H9 (cell line): ENCODE measurements at regions not wholly inside any gene's neighbourhood (a gene's known extent, or its start where the extent isn't known, plus 50 kb on each side); places are given as distances from the start of the nearest gene placed in this dataset.

Experiments
- DNase-seq: peaks from one replicate; pipeline ENCODE4 v3.0.0-alpha.2; 2017
- H2AFZ ChIP-seq: one replicate; pipeline ENCODE4 v1.6.1; 2013; ENCODE audit warnings: mild to moderate bottlenecking, low read length, control low read depth, moderate library complexity
- H2AK5ac ChIP-seq: 2 replicates; pipeline ENCODE4 v1.6.1; 2013; ENCODE audit warnings: low read length, control low read depth, mixed read lengths; ENCODE audit not compliant: insufficient read length
- H2BK120ac ChIP-seq: one replicate; pipeline ENCODE4 v1.6.1; 2013; ENCODE audit warnings: low read depth, mild to moderate bottlenecking, low read length, control low read depth, inconsistent platforms; ENCODE audit not compliant: poor library complexity, severe bottlenecking
- H2BK12ac ChIP-seq: 2 replicates; pipeline ENCODE4 v1.6.1; 2013; ENCODE audit warnings: low read length, control low read depth, mixed read lengths, low read depth; ENCODE audit not compliant: insufficient read length
- H2BK15ac ChIP-seq: 2 replicates; pipeline ENCODE4 v1.6.1; 2013; ENCODE audit warnings: low read depth, low read length, control low read depth
- H2BK20ac ChIP-seq: one replicate; pipeline ENCODE4 v1.6.1; 2013; ENCODE audit warnings: low read depth, mild to moderate bottlenecking, low read length, control low read depth, inconsistent platforms; ENCODE audit not compliant: poor library complexity, severe bottlenecking
- H2BK5ac ChIP-seq: 2 replicates; pipeline ENCODE4 v1.6.1; 2013; ENCODE audit warnings: low read length, control low read depth, mixed read lengths; ENCODE audit not compliant: insufficient read length
- H3K14ac ChIP-seq: 2 replicates; pipeline ENCODE4 v1.6.1; 2013; ENCODE audit warnings: low read length, control low read depth; ENCODE audit not compliant: insufficient read depth
- H3K18ac ChIP-seq: 2 replicates; pipeline ENCODE4 v1.6.1; 2013; ENCODE audit warnings: low read depth, mild to moderate bottlenecking, mixed read lengths, low read length, control low read depth; ENCODE audit not compliant: insufficient read length
- H3K23ac ChIP-seq: 2 replicates; pipeline ENCODE4 v1.6.1; 2013; ENCODE audit warnings: low read length, control low read depth, mixed read lengths, low read depth; ENCODE audit not compliant: insufficient read length
- H3K23me2 ChIP-seq: 2 replicates; pipeline ENCODE4 v1.6.1; 2013; ENCODE audit warnings: low read depth, mild to moderate bottlenecking, mixed read lengths, low read length, control low read depth; ENCODE audit not compliant: insufficient read length, poor library complexity, severe bottlenecking
- H3K27ac ChIP-seq: 2 replicates; pipeline ENCODE4 v1.5.1; 2013; ENCODE audit warnings: low read length, control low read depth, mixed read lengths, low read depth; ENCODE audit not compliant: insufficient read length
- H3K27me3 ChIP-seq: 2 replicates; pipeline ENCODE4 v1.6.1; 2013; ENCODE audit warnings: low read length, control low read depth, inconsistent platforms; ENCODE audit not compliant: insufficient read depth
- H3K4ac ChIP-seq: 2 replicates; pipeline ENCODE4 v1.6.1; 2013; ENCODE audit warnings: low read depth, mild to moderate bottlenecking, control low read depth, inconsistent platforms, low read length, moderate library complexity
- H3K4me1 ChIP-seq: 2 replicates; pipeline ENCODE4 v1.6.1; 2013; ENCODE audit warnings: low read length, control low read depth, inconsistent platforms; ENCODE audit not compliant: insufficient read depth
- H3K4me2 ChIP-seq: 2 replicates; pipeline ENCODE4 v1.6.1; 2013; ENCODE audit warnings: low read length, control low read depth, mixed read lengths; ENCODE audit not compliant: insufficient read length, insufficient read depth
- H3K56ac ChIP-seq: 2 replicates; pipeline ENCODE4 v1.6.1; 2013; ENCODE audit warnings: low read depth, mild to moderate bottlenecking, mixed read lengths, low read length, control low read depth; ENCODE audit not compliant: insufficient read length
- H3K79me1 ChIP-seq: 2 replicates; pipeline ENCODE4 v1.6.1; 2013; ENCODE audit warnings: low read depth, mild to moderate bottlenecking, moderate library complexity, low read length, control low read depth, inconsistent platforms; ENCODE audit not compliant: insufficient read depth, poor library complexity, severe bottlenecking
- H3K79me2 ChIP-seq: 2 replicates; pipeline ENCODE4 v1.6.1; 2013; ENCODE audit warnings: low read length, control low read depth, inconsistent platforms; ENCODE audit not compliant: insufficient read depth
- H3K9ac ChIP-seq: 2 replicates; pipeline ENCODE4 v1.6.1; 2013; ENCODE audit warnings: low read length, control low read depth, mixed read lengths; ENCODE audit not compliant: insufficient read length; ENCODE audit errors: extremely low read depth
- H3K9me3 ChIP-seq: one replicate; pipeline ENCODE4 v1.6.1; 2013; ENCODE audit warnings: low read depth, low read length, inconsistent platforms; ENCODE audit not compliant: control insufficient read depth
- H3T11ph ChIP-seq: one replicate; pipeline ENCODE4 v1.6.1; 2013; ENCODE audit warnings: mild to moderate bottlenecking, low read length, control low read depth, inconsistent platforms
- H4K20me1 ChIP-seq: one replicate; pipeline ENCODE4 v1.6.1; 2013; ENCODE audit not compliant: control insufficient read depth, insufficient read length, insufficient read depth
- H4K5ac ChIP-seq: 2 replicates; pipeline ENCODE4 v1.6.1; 2013; ENCODE audit warnings: low read depth, mild to moderate bottlenecking, mixed read lengths, low read length, control low read depth; ENCODE audit not compliant: insufficient read length
- H4K8ac ChIP-seq: replicated peaks from 2 replicates; pipeline ENCODE4 v1.6.1; 2013; ENCODE audit warnings: low read length, control low read depth, mixed read lengths, low read depth; ENCODE audit not compliant: insufficient read length
- H4K91ac ChIP-seq: 2 replicates; pipeline ENCODE4 v1.6.1; 2013; ENCODE audit warnings: low read depth, mild to moderate bottlenecking, moderate library complexity, mixed read lengths, low read length, control low read depth; ENCODE audit not compliant: insufficient read length
- H3K27ac Mint-ChIP-seq, 3 experiments: 2 replicates in 2 of 3; 3 replicates in 1 of 3; pipeline ENCODE4 v1.8.0; 2020 to 2021; ENCODE audit warnings: mixed read lengths in 3 of 3, mild to moderate bottlenecking in 1 of 3, moderate library complexity in 1 of 3
- H3K27me3 Mint-ChIP-seq: 2 replicates; pipeline ENCODE4 v1.8.0; 2021; ENCODE audit warnings: low read depth, mild to moderate bottlenecking, moderate library complexity, mixed read lengths
- H3K36me3 Mint-ChIP-seq, 3 experiments: 2 replicates in 2 of 3; 3 replicates in 1 of 3; pipeline ENCODE4 v1.8.0; 2020 to 2021; ENCODE audit warnings: low read depth in 3 of 3, mixed read lengths in 3 of 3; ENCODE audit not compliant: insufficient read depth in 1 of 3
- H3K4me1 Mint-ChIP-seq, 2 experiments: 2 replicates each; pipeline ENCODE4 v1.8.0; 2020; ENCODE audit warnings: mixed read lengths in 2 of 2
- H3K4me3 Mint-ChIP-seq, 2 experiments: 2 replicates in 1 of 2; 3 replicates in 1 of 2; pipeline ENCODE4 v1.8.0; 2020 to 2021; ENCODE audit warnings: mild to moderate bottlenecking in 2 of 2, mixed read lengths in 2 of 2, moderate library complexity in 1 of 2
- H3K9me3 Mint-ChIP-seq, 2 experiments: 2 replicates in 1 of 2; 3 replicates in 1 of 2; pipeline ENCODE4 v1.8.0; 2020; ENCODE audit warnings: mild to moderate bottlenecking in 2 of 2, mixed read lengths in 2 of 2, moderate library complexity in 1 of 2
- WGBS: extraction: QIAGEN DNeasy Blood & Tissue Kit; methylation state at CpG from one replicate; pipeline ENCODE4 v1.1.7; 2013; ENCODE audit warnings: missing lambda C conversion rate, low lambda C conversion rate, mixed read lengths; ENCODE audit not compliant: insufficient read length; ENCODE audit errors: extremely low coverage; 5-methylcytosine and 5-hydroxymethylcytosine counted together
- TF ChIP-seq, protein P1 (sequence below): fragments of 200-600 bp; sonication (generic); conservative IDR thresholded peaks from 3 replicates; pipeline ENCODE4 v1.8.0; 2021; ENCODE audit warnings: antibody characterized with exemption, mild to moderate bottlenecking

DNA sequence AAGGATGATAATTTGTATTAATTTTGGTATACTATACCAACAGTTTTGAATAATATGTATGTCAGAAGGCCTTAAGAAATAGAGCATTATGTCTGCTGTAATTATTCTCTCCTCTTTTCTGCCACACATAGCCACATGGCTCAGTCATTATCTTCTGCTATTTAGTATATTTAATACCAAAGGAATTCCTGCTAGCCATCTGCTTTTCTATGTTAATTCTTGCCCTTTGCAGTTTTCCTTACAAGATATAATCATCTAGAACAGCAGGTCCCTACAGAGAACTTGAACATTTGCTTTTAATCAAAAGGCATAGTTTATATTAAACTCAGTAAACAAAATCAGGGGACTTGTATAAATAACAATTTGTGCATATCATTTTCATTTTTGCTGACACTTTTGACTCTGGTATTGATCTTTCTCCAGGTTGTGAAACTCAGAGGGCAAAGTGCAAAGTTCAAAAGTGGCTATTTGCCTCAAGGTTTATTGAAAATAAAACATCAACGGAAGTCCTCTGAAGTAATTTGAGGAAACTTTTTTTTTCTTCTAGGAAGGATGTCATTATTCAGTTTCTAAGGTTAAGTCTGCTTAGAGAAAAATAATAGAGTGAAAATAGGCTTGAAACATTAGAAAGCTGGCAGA is 702.0 kb downstream of the KCNJ2 start:
- TF ChIP-seq, protein P1, sequence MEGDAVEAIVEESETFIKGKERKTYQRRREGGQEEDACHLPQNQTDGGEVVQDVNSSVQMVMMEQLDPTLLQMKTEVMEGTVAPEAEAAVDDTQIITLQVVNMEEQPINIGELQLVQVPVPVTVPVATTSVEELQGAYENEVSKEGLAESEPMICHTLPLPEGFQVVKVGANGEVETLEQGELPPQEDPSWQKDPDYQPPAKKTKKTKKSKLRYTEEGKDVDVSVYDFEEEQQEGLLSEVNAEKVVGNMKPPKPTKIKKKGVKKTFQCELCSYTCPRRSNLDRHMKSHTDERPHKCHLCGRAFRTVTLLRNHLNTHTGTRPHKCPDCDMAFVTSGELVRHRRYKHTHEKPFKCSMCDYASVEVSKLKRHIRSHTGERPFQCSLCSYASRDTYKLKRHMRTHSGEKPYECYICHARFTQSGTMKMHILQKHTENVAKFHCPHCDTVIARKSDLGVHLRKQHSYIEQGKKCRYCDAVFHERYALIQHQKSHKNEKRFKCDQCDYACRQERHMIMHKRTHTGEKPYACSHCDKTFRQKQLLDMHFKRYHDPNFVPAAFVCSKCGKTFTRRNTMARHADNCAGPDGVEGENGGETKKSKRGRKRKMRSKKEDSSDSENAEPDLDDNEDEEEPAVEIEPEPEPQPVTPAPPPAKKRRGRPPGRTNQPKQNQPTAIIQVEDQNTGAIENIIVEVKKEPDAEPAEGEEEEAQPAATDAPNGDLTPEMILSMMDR: no peak
- Histone ChIP-seq H2AK5ac (no peak overlapping the region), H3K14ac (no peak overlapping the region), H3T11ph (no peak overlapping the region), H4K8ac (no peak overlapping the region), H3K23ac (no peak overlapping the region), H3K23me2 (no peaks in the 10 kb centered on the region), H2BK12ac (no peak overlapping the region), H3K4me2 (no peak overlapping the region), H2BK15ac (no peak overlapping the region), H4K5ac (no peak overlapping the region), H2AFZ (no peak overlapping the region), H2BK5ac (no peak overlapping the region), H3K9ac (no peak overlapping the region), H3K27ac (no peak overlapping the region), H3K79me2 (no peaks in the 10 kb centered on the region), H3K27me3 (no peaks in the 10 kb centered on the region), H3K4ac (no peak overlapping the region), H3K4me1 (no peaks in the 10 kb centered on the region), H3K56ac (no peak overlapping the region), H3K18ac (no peak overlapping the region), H4K20me1 (no peaks in the 10 kb centered on the region), H2BK120ac (no peak overlapping the region), H3K9me3 (no peaks in the 10 kb centered on the region), H3K79me1 (no peaks in the 10 kb centered on the region), H2BK20ac (no peak overlapping the region), H4K91ac (no peak overlapping the region)
- Mint-ChIP-seq H3K4me3 (no peak overlapping the region), H3K27ac (no peak overlapping the region), H3K27me3 (no peaks in the 10 kb centered on the region), H3K36me3 (peaks cover 0 to 2% (median 0%) of the 10 kb centered on the region in 3 experiments; a peak in 1 of 7 replicates), H3K4me1 (peaks cover 18 to 24% of the 10 kb centered on the region in 2 experiments), H3K9me3 (no peaks in the 10 kb centered on the region; a peak in 1 of 5 replicates)
- WGBS: no CpG with 5 or more reads among the region's 1 CpG
- no peak for DNase-seq
